ENCODE measurements at regions not wholly inside any gene's neighbourhood (a gene's known extent, or its start where the extent isn't known, plus 50 kb on each side); places are given as distances from the start of the nearest gene placed in this dataset.

GRCh38 chrX:143437439-143437838 is 79.8 kb downstream of the SPANXN3 start:
- TF ChIP-seq EP300 (IDR thresholded peaks at IDR 0.05) (no peak), CTCF (IDR thresholded peaks at IDR 0.05) (no peak)

Measured in stomach (tissue), 4 donors.